ENCODE measurements at regions not wholly inside any gene's neighbourhood (a gene's known extent, or its start where the extent isn't known, plus 50 kb on each side); places are given as distances from the start of the nearest gene placed in this dataset.

DNA sequence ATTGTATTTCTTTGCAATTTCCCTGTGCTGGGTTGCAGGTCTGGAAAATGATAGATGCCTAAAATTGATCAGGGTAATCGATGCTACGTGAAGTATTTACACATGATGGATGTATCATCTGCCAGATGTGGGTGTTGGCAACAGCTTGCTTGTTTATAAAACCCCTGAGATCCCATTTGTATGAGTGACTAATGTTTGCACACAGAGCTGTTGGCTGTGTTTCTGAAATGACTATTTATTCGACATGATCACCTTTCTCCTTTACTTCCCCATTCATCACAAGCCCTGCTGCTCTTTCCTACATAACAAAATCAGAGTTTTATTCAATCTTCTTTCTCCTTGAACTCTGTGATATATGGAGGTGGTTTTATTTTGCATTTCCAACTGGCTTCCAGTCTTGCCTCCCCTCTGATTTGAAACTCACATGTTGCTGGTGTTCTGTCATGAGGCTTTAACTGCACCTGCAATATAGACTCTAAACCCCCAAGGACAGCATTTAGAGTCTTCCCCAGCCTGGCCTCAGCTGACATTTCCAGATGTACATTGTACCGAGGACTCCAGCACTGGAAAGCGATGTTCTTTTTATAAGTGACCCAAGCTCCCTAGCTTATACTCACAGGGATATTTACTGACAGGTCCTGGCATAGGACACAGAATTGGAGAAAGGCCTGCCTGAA lies 50.7 kb upstream of the SHB start:
- Mint-ChIP-seq H3K36me3 (no peaks in the 10 kb centered on the region), H3K4me1 (no peaks in the 10 kb centered on the region), H3K9me3 (peaks cover 2% of the 10 kb centered on the region; the same call in 1 of the 2 replicates), H3K27me3 (ENCODE audit: low read depth) (peaks cover 10% of the 10 kb centered on the region), H3K4me3 (no peak overlapping the region), H3K27ac (no peak overlapping the region)
- POLR2A ChIA-PET = no interaction called here
- TF ChIP-seq, protein P1, sequence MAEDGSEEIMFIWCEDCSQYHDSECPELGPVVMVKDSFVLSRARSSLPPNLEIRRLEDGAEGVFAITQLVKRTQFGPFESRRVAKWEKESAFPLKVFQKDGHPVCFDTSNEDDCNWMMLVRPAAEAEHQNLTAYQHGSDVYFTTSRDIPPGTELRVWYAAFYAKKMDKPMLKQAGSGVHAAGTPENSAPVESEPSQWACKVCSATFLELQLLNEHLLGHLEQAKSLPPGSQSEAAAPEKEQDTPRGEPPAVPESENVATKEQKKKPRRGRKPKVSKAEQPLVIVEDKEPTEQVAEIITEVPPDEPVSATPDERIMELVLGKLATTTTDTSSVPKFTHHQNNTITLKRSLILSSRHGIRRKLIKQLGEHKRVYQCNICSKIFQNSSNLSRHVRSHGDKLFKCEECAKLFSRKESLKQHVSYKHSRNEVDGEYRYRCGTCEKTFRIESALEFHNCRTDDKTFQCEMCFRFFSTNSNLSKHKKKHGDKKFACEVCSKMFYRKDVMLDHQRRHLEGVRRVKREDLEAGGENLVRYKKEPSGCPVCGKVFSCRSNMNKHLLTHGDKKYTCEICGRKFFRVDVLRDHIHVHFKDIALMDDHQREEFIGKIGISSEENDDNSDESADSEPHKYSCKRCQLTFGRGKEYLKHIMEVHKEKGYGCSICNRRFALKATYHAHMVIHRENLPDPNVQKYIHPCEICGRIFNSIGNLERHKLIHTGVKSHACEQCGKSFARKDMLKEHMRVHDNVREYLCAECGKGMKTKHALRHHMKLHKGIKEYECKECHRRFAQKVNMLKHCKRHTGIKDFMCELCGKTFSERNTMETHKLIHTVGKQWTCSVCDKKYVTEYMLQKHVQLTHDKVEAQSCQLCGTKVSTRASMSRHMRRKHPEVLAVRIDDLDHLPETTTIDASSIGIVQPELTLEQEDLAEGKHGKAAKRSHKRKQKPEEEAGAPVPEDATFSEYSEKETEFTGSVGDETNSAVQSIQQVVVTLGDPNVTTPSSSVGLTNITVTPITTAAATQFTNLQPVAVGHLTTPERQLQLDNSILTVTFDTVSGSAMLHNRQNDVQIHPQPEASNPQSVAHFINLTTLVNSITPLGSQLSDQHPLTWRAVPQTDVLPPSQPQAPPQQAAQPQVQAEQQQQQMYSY (CRISPR knock-in tag; IDR thresholded peaks at IDR 0.05) = no peak
- TF ChIP-seq ATF1 (CRISPR knock-in tag; IDR thresholded peaks at IDR 0.05) (no peak), SOX15 (CRISPR knock-in tag; IDR thresholded peaks at IDR 0.05) (no peak), TEAD4 (CRISPR knock-in tag; IDR thresholded peaks at IDR 0.05) (no peak), SMAD4 (CRISPR knock-in tag; IDR thresholded peaks at IDR 0.05) (no peak), ELF4 (CRISPR knock-in tag; IDR thresholded peaks at IDR 0.05; ENCODE audit: low read depth) (no peak), OVOL2 (CRISPR knock-in tag; IDR thresholded peaks at IDR 0.05; ENCODE audit: borderline replicate concordance) (no peak), CREM (CRISPR knock-in tag; IDR thresholded peaks at IDR 0.05) (no peak), SP1 (CRISPR knock-in tag; conservative IDR thresholded peaks at IDR 0.05) (no peak), FOXJ3 (CRISPR knock-in tag; IDR thresholded peaks at IDR 0.05; ENCODE audit: borderline replicate concordance) (no peak), KAT7 (CRISPR knock-in tag; IDR thresholded peaks at IDR 0.05; ENCODE audit: borderline replicate concordance) (no peak), ZNF138 (CRISPR knock-in tag; conservative IDR thresholded peaks at IDR 0.05) (no peak), TP53 (CRISPR knock-in tag; IDR thresholded peaks at IDR 0.05) (no peak)
- TF ChIP-seq, protein P2, sequence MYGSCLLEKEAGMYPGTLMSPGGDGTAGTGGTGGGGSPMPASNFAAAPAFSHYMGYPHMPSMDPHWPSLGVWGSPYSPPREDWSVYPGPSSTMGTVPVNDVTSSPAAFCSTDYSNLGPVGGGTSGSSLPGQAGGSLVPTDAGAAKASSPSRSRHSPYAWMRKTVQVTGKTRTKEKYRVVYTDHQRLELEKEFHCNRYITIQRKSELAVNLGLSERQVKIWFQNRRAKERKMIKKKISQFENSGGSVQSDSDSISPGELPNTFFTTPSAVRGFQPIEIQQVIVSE (CRISPR knock-in tag; IDR thresholded peaks at IDR 0.05; ENCODE audit: borderline replicate concordance) = no peak
- TF ChIP-seq, protein P3, sequence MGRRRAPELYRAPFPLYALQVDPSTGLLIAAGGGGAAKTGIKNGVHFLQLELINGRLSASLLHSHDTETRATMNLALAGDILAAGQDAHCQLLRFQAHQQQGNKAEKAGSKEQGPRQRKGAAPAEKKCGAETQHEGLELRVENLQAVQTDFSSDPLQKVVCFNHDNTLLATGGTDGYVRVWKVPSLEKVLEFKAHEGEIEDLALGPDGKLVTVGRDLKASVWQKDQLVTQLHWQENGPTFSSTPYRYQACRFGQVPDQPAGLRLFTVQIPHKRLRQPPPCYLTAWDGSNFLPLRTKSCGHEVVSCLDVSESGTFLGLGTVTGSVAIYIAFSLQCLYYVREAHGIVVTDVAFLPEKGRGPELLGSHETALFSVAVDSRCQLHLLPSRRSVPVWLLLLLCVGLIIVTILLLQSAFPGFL (CRISPR knock-in tag; IDR thresholded peaks at IDR 0.05; ENCODE audit: borderline replicate concordance) = no peak
- TF ChIP-seq, protein P4, sequence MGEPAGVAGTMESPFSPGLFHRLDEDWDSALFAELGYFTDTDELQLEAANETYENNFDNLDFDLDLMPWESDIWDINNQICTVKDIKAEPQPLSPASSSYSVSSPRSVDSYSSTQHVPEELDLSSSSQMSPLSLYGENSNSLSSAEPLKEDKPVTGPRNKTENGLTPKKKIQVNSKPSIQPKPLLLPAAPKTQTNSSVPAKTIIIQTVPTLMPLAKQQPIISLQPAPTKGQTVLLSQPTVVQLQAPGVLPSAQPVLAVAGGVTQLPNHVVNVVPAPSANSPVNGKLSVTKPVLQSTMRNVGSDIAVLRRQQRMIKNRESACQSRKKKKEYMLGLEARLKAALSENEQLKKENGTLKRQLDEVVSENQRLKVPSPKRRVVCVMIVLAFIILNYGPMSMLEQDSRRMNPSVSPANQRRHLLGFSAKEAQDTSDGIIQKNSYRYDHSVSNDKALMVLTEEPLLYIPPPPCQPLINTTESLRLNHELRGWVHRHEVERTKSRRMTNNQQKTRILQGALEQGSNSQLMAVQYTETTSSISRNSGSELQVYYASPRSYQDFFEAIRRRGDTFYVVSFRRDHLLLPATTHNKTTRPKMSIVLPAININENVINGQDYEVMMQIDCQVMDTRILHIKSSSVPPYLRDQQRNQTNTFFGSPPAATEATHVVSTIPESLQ (CRISPR knock-in tag; IDR thresholded peaks at IDR 0.05) = no peak
- TF ChIP-seq, protein P5, sequence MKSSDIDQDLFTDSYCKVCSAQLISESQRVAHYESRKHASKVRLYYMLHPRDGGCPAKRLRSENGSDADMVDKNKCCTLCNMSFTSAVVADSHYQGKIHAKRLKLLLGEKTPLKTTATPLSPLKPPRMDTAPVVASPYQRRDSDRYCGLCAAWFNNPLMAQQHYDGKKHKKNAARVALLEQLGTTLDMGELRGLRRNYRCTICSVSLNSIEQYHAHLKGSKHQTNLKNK (CRISPR knock-in tag; IDR thresholded peaks at IDR 0.05) = no peak
- TF ChIP-seq, protein P6, sequence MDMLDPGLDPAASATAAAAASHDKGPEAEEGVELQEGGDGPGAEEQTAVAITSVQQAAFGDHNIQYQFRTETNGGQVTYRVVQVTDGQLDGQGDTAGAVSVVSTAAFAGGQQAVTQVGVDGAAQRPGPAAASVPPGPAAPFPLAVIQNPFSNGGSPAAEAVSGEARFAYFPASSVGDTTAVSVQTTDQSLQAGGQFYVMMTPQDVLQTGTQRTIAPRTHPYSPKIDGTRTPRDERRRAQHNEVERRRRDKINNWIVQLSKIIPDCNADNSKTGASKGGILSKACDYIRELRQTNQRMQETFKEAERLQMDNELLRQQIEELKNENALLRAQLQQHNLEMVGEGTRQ (CRISPR knock-in tag; IDR thresholded peaks at IDR 0.05) = no peak
- TF ChIP-seq, protein P7, sequence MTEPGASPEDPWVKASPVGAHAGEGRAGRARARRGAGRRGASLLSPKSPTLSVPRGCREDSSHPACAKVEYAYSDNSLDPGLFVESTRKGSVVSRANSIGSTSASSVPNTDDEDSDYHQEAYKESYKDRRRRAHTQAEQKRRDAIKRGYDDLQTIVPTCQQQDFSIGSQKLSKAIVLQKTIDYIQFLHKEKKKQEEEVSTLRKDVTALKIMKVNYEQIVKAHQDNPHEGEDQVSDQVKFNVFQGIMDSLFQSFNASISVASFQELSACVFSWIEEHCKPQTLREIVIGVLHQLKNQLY (CRISPR knock-in tag; IDR thresholded peaks at IDR 0.05) = no peak
- TF ChIP-seq, protein P8, sequence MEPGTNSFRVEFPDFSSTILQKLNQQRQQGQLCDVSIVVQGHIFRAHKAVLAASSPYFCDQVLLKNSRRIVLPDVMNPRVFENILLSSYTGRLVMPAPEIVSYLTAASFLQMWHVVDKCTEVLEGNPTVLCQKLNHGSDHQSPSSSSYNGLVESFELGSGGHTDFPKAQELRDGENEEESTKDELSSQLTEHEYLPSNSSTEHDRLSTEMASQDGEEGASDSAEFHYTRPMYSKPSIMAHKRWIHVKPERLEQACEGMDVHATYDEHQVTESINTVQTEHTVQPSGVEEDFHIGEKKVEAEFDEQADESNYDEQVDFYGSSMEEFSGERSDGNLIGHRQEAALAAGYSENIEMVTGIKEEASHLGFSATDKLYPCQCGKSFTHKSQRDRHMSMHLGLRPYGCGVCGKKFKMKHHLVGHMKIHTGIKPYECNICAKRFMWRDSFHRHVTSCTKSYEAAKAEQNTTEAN (CRISPR knock-in tag; IDR thresholded peaks at IDR 0.05) = no peak
- DNase-seq (ENCODE audit: low spot score) (no peak), ATAC-seq (no peak)
- CTCF ChIA-PET = no interaction called here

All from WTC11 (cell line).